ENCODE measurements at regions not wholly inside any gene's neighbourhood (a gene's known extent, or its start where the extent isn't known, plus 50 kb on each side); places are given as distances from the start of the nearest gene placed in this dataset.
"Not testable (repeated sequence)": the region's sequence is repeated elsewhere in the genome, so short reads cannot be mapped to it uniquely, and the experiment has no call there.

- Histone ChIP-seq H3K9me3 (ENCODE audit: low read depth, low read length) (no peaks in the 10 kb centered on the region), H3K4me3 (ENCODE audit: insufficient read depth, low read length) (no peak overlapping the region), H3K4me2 (ENCODE audit: insufficient read depth, low read length) (no peak overlapping the region), H3K27ac (ENCODE audit: low read depth, low read length) (no peak overlapping the region), H3K4me1 (ENCODE audit: insufficient read depth, low read length) (peaks cover 12% of the 10 kb centered on the region), H3K36me3 (ENCODE audit: insufficient read depth, low read length) (no peaks in the 10 kb centered on the region), H4K20me1 (ENCODE audit: insufficient read depth, low read length) (no peaks in the 10 kb centered on the region), H2AFZ (ENCODE audit: low read length) (no peak overlapping the region), H3K79me2 (ENCODE audit: insufficient read depth, low read length) (no peaks in the 10 kb centered on the region), H3K27me3 (ENCODE audit: insufficient read depth, low read length) (no peaks in the 10 kb centered on the region)
- no peak for TF ChIP-seq CTCF (IDR thresholded peaks at IDR 0.05; ENCODE audit: extremely low read depth, low read depth, low read length)
- no peak for DNase-seq (ENCODE audit: insufficient read length, low spot score, missing footprints)
These were observed 186.3 kb downstream of the ETV1 start for GRCh38 chr7:13803134-13803533.

- H3K36me3 ChIP-seq (ENCODE audit: insufficient read depth, low read length); H3K4me3 ChIP-seq (ENCODE audit: insufficient read depth, low read length); H3K27ac ChIP-seq (ENCODE audit: low read depth, low read length); H3K79me2 ChIP-seq (ENCODE audit: insufficient read depth, low read length); H4K20me1 ChIP-seq (ENCODE audit: insufficient read depth, low read length); H3K4me1 ChIP-seq (ENCODE audit: insufficient read depth, low read length); H3K27me3 ChIP-seq (ENCODE audit: insufficient read depth, low read length); H2AFZ ChIP-seq (ENCODE audit: low read length); H3K9me3 ChIP-seq (ENCODE audit: low read depth, low read length); H3K4me2 ChIP-seq (ENCODE audit: insufficient read depth, low read length); DNase-seq (ENCODE audit: insufficient read length, low spot score, missing footprints): not testable (repeated sequence)
These were observed 183.2 kb downstream of the ETV1 start for GRCh38 chr7:13806089-13806867.

- H3K27me3 ChIP-seq (ENCODE audit: insufficient read depth, low read length); H3K4me3 ChIP-seq (ENCODE audit: insufficient read depth, low read length); H3K36me3 ChIP-seq (ENCODE audit: insufficient read depth, low read length); H3K4me2 ChIP-seq (ENCODE audit: insufficient read depth, low read length); H2AFZ ChIP-seq (ENCODE audit: low read length); DNase-seq (ENCODE audit: insufficient read length, low spot score, missing footprints); H3K9me3 ChIP-seq (ENCODE audit: low read depth, low read length); H3K27ac ChIP-seq (ENCODE audit: low read depth, low read length); H4K20me1 ChIP-seq (ENCODE audit: insufficient read depth, low read length); H3K79me2 ChIP-seq (ENCODE audit: insufficient read depth, low read length): not testable (repeated sequence)
- peaks cover 10% of the 10 kb centered on the region for H3K4me1 ChIP-seq (ENCODE audit: insufficient read depth, low read length)
These were observed 172.2 kb downstream of the ETV1 start for GRCh38 chr7:13817230-13817629.

GRCh38 chr7:13821152-13821787 is 168.2 kb downstream of the ETV1 start:
- Histone ChIP-seq H3K27ac (ENCODE audit: low read depth, low read length) (no peak overlapping the region), H3K79me2 (ENCODE audit: insufficient read depth, low read length) (no peaks in the 10 kb centered on the region), H3K9me3 (ENCODE audit: low read depth, low read length) (no peaks in the 10 kb centered on the region), H3K4me3 (ENCODE audit: insufficient read depth, low read length) (no peak overlapping the region), H4K20me1 (ENCODE audit: insufficient read depth, low read length) (no peaks in the 10 kb centered on the region), H3K27me3 (ENCODE audit: insufficient read depth, low read length) (no peaks in the 10 kb centered on the region), H3K4me1 (ENCODE audit: insufficient read depth, low read length) (peaks cover 10% of the 10 kb centered on the region), H3K4me2 (ENCODE audit: insufficient read depth, low read length) (peak overlapping the region; percentile 16), H3K36me3 (ENCODE audit: insufficient read depth, low read length) (no peaks in the 10 kb centered on the region), H2AFZ (ENCODE audit: low read length) (no peak overlapping the region)
- peak; percentile 79 for DNase-seq (ENCODE audit: insufficient read length, low spot score, missing footprints)
- TF ChIP-seq CTCF (IDR thresholded peaks at IDR 0.05; ENCODE audit: extremely low read depth, low read depth, low read length) = no peak

GRCh38 chr7:13822678-13823077 is 166.8 kb downstream of the ETV1 start:
- Histone ChIP-seq H4K20me1 (ENCODE audit: insufficient read depth, low read length) (no peaks in the 10 kb centered on the region), H3K4me2 (ENCODE audit: insufficient read depth, low read length) (no peak overlapping the region), H3K9me3 (ENCODE audit: low read depth, low read length) (no peaks in the 10 kb centered on the region), H3K36me3 (ENCODE audit: insufficient read depth, low read length) (no peaks in the 10 kb centered on the region), H3K79me2 (ENCODE audit: insufficient read depth, low read length) (no peaks in the 10 kb centered on the region), H3K4me1 (ENCODE audit: insufficient read depth, low read length) (peaks cover 10% of the 10 kb centered on the region), H3K27me3 (ENCODE audit: insufficient read depth, low read length) (no peaks in the 10 kb centered on the region), H2AFZ (ENCODE audit: low read length) (no peak overlapping the region), H3K4me3 (ENCODE audit: insufficient read depth, low read length) (no peak overlapping the region), H3K27ac (ENCODE audit: low read depth, low read length) (no peak overlapping the region)
- no peak for TF ChIP-seq CTCF (IDR thresholded peaks at IDR 0.05; ENCODE audit: extremely low read depth, low read depth, low read length)
- no peak for DNase-seq (ENCODE audit: insufficient read length, low spot score, missing footprints)
